Kidney glomerular epithelial cell (primary cell): ENCODE measurements at regions not wholly inside any gene's neighbourhood (a gene's known extent, or its start where the extent isn't known, plus 50 kb on each side); places are given as distances from the start of the nearest gene placed in this dataset.

ENCODE experiments used
- DNase-seq: peaks from one replicate; lab custom pipeline; 2025; lab: John Stamatoyannopoulos, UW

DNA sequence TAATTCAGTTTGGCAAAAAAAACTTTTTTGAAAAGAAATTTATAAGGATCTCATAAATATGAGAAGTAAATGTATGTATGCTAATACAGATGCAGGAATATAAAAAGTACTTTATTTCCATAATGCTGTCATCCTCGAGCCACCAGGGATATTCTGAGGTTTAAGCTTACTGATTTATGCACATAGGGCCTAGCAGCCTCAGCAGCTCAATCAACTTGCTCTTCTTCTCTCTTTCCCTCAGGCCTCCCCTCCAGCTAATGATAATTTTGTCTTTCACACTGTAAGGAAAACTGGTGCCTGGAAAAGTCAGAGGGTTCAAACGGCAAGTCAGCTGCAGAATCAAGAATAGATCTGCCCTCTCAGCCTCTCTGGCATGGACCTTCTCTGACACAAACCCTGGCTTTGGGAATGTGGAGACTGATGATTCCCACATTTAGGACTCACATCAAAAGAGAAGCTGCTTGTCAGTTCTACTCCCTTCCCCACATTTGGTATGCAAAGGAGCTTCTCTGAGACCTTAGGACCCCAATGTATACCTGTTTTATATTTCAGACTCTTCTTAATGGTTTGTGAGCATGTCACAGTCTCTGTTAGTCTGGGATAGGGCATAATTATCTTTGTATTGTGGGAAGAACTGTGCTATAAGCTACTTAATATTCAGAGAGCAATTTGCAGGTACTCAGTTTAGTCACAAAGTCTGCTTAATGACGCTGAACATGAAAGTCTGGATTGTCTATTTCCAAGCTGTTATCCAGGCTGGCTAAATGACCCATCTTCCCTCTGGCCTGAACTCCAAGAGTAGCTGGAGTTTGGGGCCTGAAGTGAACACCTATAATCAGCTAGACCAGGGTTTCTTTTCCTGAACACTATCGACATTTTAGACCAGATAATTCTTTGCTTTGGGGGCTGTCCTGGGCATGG, 52.1 kb upstream of the DIPK1A start:
- no peak for DNase-seq

DNA sequence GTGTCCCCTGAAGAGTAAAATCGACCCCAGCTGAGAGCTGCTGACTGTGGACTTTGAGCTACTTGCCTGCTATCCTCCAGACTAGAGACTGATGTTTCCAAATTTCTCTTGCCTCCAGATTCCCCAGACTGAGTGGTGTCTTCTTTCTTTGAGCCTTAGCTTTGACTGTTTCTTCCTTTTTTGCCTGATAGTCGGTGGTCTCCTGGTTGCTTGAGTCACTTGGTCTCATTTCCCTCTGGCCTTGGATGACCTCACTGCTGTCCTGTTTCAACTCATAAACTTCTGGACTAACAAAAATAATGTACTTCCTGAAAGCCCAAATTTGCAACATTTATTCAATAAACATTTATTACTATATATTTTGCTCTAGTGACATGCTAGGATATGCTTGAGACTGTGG, 52.9 kb upstream of the DIPK1A start:
- no peak for DNase-seq

DNA sequence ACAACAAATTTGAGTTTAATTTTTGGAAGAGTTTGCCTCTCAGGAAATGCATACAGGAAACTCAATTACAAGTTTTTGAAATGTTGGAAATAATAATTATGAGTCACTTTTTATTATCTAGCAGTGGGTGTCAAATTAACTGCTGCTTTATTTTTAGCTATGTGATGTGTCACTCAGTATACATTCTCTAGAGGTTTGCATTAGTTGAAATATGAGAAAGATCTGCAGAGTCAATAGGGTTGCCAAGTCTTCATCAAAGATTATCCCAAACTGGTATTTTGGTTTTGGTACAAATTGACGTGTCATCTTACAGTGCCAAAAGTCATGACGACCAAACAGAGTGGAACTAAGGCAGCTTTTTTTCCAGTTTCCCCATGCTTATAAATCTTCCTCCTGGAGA, 54.3 kb upstream of the DIPK1A start:
- DNase-seq = peak; percentile 4

DNA sequence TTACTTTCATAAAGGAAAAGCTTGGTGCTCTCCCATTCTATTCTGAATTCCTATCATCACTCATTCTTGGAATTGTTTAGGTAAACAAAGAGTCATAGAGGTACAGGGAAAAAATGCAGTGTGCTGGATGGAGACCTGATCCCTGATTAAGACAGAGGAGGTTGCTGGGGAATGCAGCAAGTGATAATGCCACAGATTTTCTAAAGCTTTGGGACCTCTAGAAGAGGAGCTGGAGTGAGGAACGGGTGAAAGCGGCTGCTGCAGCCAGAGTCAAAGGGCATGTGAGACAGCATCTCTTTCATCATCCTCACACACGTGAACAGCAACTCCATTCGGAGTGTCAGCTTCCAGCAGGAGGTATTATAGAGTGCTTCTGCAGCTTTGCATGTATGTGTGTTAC, 54.9 kb upstream of the DIPK1A start:
- no peak for DNase-seq

DNA sequence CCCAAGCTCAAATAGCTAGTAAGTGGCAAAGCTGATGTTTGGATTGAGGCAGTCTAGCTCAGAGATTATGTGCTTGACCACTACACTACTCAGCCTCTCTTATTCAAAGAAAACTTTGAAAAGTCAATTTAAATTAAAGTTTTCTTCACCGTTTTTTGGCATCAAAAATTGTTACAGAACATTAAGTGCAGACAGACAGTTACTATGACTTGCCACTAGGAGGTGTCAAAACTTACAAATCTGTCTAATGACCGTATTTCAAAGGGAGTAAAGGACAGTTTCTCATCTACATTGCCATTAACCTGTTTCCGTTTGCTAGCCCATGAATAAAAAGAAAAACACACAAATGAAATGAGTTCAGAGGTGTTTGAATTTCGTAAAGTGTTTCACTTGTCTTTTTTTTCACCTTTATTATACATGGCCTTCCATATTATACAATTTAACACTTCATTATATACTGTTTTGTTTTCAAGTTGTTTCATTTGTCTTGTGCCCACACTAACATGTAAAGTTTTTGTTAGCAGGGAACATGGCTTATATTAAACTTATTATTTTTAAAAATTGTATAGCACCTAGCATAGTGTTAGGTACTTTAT, 57.4 kb upstream of the MTF2 start:
- peak; percentile 45 for DNase-seq

DNA sequence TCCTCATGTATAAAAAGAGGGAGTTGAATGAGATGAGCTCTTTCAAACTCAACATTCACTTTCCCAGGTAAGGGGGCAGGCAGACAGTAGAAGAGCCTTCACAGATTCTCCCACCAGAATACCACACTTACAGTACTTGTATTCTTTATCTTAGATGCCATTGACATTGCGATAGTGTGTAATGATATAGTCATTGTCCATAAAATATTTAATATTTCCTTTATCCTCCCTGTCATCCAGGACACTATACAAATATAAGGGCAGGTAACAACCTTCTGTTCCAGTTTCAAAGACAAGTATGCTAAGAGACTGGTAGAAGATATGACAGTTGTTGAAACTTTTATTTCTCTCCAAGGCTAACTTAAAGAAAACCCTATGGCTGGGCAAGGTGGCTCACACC, 56.5 kb upstream of the MTF2 start:
- DNase-seq = no peak

DNA sequence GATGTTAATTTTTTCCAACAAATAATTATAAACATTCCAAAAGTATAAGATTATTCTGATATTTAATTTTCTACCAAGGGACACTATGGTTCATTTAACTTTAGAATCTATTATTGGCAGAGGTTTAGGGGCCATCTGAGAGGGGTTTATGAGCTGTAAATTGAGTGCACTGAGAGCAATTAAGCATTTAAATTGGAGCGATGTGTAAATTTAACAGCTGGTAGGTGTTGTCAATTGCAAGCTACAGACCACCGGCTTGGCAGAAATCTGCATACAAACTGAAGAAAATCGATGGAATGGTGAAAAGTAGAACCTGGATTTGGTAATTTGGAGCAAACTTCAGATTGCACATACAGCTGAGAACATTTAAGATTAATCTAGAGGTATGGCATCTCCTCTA, 55.8 kb upstream of the MTF2 start:
- DNase-seq = no peak

DNA sequence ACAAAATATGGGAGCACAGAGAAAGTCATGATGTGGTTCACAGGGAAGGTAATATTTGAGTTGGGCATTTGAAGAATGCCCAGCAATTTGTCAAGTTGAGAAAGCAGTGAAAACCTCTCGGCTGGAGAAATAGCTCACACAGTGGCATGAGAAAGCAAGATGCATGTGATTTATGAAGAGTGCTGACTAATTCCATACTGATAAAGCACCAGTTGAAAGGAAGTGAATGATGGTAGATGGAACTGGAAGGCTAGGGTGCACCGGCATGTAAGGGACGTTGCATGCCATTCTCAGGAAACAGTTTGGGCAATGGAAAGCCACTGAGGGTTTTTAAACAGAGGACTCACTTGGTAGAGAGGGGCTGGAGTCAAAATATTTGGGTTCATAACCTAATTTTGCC, 53.5 kb upstream of the MTF2 start:
- no peak for DNase-seq

DNA sequence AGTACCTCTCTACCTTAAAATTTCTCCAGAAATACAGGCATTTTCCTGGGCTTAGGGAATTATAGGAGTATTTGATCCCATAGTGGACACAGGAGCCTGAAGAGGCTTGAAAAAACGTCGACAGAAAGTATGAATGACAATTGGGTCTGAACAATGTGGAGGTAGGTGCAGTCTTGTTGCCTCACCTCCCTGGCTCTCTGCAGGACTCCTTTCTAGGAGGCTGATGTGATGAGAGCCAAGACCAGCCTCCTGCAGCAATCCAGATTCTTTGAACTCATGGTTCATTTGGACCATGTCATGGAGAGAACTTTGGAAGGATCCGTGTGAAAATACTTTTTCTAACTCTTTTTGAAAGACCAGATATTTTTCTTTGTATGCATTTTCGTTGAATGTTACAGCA, 50.5 kb upstream of the MTF2 start:
- no peak for DNase-seq
